ENCODE measurements at regions not wholly inside any gene's neighbourhood (a gene's known extent, or its start where the extent isn't known, plus 50 kb on each side); places are given as distances from the start of the nearest gene placed in this dataset.
A peak's percentile ranks its signal among the peaks of the same experiment; 100 is the strongest.

- Histone ChIP-seq H3K36me3 (no peaks in the 10 kb centered on the region), H3K27ac (peak overlapping the region in 1 of 4 donors; percentile 7), H3K27me3 (no peaks in the 10 kb centered on the region), H3K9me3 (no peaks in the 10 kb centered on the region), H3K4me1 (no peaks in the 10 kb centered on the region), H3K4me3 (no peak overlapping the region)
- ATAC-seq, result no peak
- DNase-seq, result no peak
- WGBS, 2 donors, result 68 to 71% methylated on average over 2 of the region's 2 CpGs
- intact Hi-C loops (cut with DNase I), result no loop called here
- no peak for FAIRE-seq
- no peak for TF ChIP-seq CTCF (IDR thresholded peaks at IDR 0.05)
Measured at GRCh38 chr9:81499594-81499993, 189.8 kb downstream of the TLE1 start.

GRCh38 chr9:81499021-81499454, 190.3 kb downstream of the TLE1 start:
- Histone ChIP-seq H3K27me3 (no peaks in the 10 kb centered on the region), H3K27ac (peak overlapping the region in 1 of 4 donors; percentile 7), H3K4me3 (no peak overlapping the region), H3K9me3 (no peaks in the 10 kb centered on the region), H3K4me1 (no peaks in the 10 kb centered on the region), H3K36me3 (no peaks in the 10 kb centered on the region)
- FAIRE-seq (no peak), ATAC-seq (peak in 3 of 4 donors; percentile 41 to 64 (median 57)), DNase-seq (peak in 2 of 6 donors; percentile 11 to 22)
- no peak for TF ChIP-seq CTCF (IDR thresholded peaks at IDR 0.05)
- intact Hi-C loops (cut with DNase I), result no loop called here
- WGBS, 2 donors, result 24 to 31% methylated on average over 6 of the region's 6 CpGs

GRCh38 chr9:81498576-81498975, 190.8 kb downstream of the TLE1 start:
- TF ChIP-seq CTCF (IDR thresholded peaks at IDR 0.05), result no peak
- Histone ChIP-seq H3K36me3 (no peaks in the 10 kb centered on the region), H3K27me3 (no peaks in the 10 kb centered on the region), H3K9me3 (no peaks in the 10 kb centered on the region), H3K4me3 (no peak overlapping the region), H3K4me1 (no peaks in the 10 kb centered on the region), H3K27ac (no peak overlapping the region)
- WGBS, 2 donors, result 33 to 39% methylated on average over 5 of the region's 5 CpGs
- no peak for DNase-seq
- no peak for FAIRE-seq
- intact Hi-C loops (cut with DNase I), result no loop called here
- ATAC-seq, result no peak

- no peak for TF ChIP-seq CTCF (IDR thresholded peaks at IDR 0.05)
- 18 to 30% methylated on average over 1 of the region's 1 CpG for WGBS, 2 donors
Measured at GRCh38 chr9:81497091-81497490, 192.3 kb downstream of the TLE1 start.

GRCh38 chr9:81492710-81493447, 196.5 kb downstream of the TLE1 start:
- WGBS, 2 donors, result 19 to 24% methylated on average over 1 of the region's 1 CpG
- Histone ChIP-seq H3K36me3 (no peaks in the 10 kb centered on the region), H3K9me3 (no peaks in the 10 kb centered on the region), H3K27ac (no peak overlapping the region), H3K4me1 (peaks cover 0 to 9% (median 0%) of the 10 kb centered on the region in 3 donors), H3K27me3 (no peaks in the 10 kb centered on the region), H3K4me3 (no peak overlapping the region)
- FAIRE-seq (no peak), ATAC-seq (peak in 2 of 4 donors; percentile 50 to 70), DNase-seq (no peak)
- TF ChIP-seq CTCF (IDR thresholded peaks at IDR 0.05), result no peak
- intact Hi-C loops (cut with DNase I), result no loop called here

More at GRCh38 chr9:81497091-81497490, 192.3 kb downstream of the TLE1 start:
- FAIRE-seq (no peak), ATAC-seq (no peak), DNase-seq (no peak)
- Histone ChIP-seq H3K4me1 (peaks cover 0 to 9% (median 0%) of the 10 kb centered on the region in 3 donors), H3K36me3 (no peaks in the 10 kb centered on the region), H3K27ac (no peak overlapping the region), H3K9me3 (no peaks in the 10 kb centered on the region), H3K27me3 (no peaks in the 10 kb centered on the region), H3K4me3 (no peak overlapping the region)
- intact Hi-C loops (cut with DNase I), result no loop called here

Measured in pancreas (tissue), 10 donors.